Tibial nerve (tissue), 4 donors: ENCODE measurements at regions not wholly inside any gene's neighbourhood (a gene's known extent, or its start where the extent isn't known, plus 50 kb on each side); places are given as distances from the start of the nearest gene placed in this dataset.

Source experiments
- CTCF ChIP-seq, 5 experiments: fragments of 200-600 bp in 3 of 5; fragments of 450-650 bp in 2 of 5; sonication (generic) in 3 of 5; IDR thresholded peaks; one replicate each; pipeline ENCODE4 v1.5.1; 2016 to 2019; ENCODE audit warnings: antibody characterized with exemption in 5 of 5, mild to moderate bottlenecking in 3 of 5, moderate library complexity in 2 of 5
- EP300 ChIP-seq, 2 donors: sonication (generic); formaldehyde crosslinking; IDR thresholded peaks; one replicate each; pipeline ENCODE4 v1.6.1; 2017; ENCODE audit warnings: antibody characterized with exemption in 2 of 2, mild to moderate bottlenecking in 1 of 2
- POLR2A ChIP-seq, 2 donors: fragments of 450-650 bp; IDR thresholded peaks; one replicate each; pipeline ENCODE4 v1.6.1; 2017; ENCODE audit warnings: antibody characterized with exemption in 2 of 2, mild to moderate bottlenecking in 2 of 2, moderate library complexity in 2 of 2

- TF ChIP-seq CTCF (IDR thresholded peaks at IDR 0.05) = no peak
- TF ChIP-seq POLR2A (IDR thresholded peaks at IDR 0.05) = no peak
- no peak for TF ChIP-seq EP300 (IDR thresholded peaks at IDR 0.05)
Measured at GRCh38 chr9:91494751-91495150, 71.1 kb upstream of the NFIL3 start.
